Myocyte (in vitro differentiated cells): ENCODE measurements at regions not wholly inside any gene's neighbourhood (a gene's known extent, or its start where the extent isn't known, plus 50 kb on each side); places are given as distances from the start of the nearest gene placed in this dataset.

Experiments
- DNase-seq: peaks from one replicate; pipeline ENCODE4 v3.0.0-alpha.2; 2012; ENCODE audit warnings: low read depth

DNA sequence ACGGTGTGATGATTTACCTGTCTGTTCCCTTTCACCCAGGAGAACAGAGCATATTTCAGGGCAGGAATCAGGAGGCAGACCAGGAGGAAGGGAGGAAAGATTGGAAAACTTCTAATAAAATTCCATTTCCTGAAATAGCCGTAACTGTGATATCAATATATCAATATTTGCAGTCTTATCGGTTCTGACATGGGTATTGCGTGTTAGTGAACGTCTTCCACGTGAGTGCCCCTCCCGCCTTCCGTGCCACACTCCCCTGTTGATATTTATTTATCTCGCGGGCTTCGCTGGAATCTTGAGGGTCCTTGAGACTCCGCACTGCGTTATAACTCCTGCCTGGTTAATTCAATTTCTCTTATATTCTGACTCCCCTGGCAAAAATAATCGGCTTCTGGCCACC is 1160.4 kb downstream of the BRD1 start:
- no peak for DNase-seq

DNA sequence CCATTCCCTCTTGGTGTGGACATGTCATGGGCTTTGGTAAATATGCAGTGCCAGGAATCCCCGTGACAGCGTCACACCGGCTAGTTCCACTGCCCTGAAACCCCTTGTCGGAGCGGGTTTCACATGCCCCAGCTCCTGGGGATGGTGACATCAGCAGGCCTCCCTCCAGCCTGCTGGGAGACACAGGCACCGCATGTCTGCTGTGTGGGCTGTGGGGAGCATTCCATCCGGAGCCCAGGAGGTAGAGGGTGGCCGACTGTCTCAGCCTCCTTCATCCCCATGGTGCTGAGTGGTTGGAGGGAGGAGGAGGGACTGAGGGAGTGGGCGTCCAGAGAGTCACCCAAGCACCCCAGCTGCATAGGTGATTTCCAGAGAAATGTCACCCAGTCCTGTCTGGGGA is 1161.1 kb downstream of the BRD1 start:
- DNase-seq: no peak

DNA sequence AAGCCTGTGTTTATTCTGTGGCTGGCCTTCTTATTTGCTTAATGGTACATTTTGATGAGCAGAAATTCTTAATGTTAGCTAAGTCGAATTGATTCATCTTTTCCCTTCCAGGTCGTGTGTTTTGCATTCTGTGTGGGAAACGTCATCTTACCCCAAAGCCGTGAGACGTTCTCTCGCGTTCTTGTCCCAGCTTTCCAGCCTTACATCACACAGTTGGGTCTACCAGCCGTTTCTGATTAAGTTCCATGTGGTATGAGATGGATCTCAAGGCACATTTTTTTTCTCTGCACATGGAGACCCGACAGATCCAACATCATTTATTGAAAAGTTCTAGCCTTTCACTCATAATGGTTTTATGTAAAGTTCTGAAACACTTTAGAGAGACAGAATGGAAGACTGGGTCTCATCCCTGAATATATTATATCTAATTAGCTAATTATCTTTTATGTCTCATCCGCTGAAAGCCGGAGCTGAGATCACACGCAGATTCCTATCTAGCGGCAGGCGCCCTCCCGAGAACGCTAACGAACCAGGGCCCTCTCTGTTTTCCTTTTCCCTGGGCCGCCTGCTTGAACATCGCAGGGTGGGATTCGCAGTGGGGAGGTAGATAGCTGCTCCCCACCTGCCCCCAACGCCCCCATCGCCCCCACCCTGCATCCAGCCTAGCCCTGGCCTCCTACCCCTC is 1162.2 kb downstream of the BRD1 start:
- no peak for DNase-seq

DNA sequence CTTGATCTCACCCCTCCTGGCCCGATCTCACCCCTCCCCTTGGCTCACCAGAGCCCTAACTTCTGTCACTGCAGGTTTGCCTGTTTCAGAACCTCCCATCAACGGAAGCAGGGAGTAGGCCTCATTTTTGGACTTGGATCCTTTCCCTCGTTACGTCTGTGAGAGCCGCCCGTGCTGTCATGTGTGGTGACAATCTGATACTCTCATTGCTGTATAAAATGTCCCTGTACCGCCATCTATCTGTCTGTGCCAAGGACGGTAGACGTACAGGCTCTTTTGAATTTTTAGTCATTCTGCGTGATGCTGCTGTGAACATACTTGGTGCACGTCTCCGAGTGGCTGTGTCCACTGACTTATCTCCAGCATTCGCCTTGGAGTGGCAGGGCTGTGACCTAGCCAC is 1163.1 kb downstream of the BRD1 start:
- no peak for DNase-seq

DNA sequence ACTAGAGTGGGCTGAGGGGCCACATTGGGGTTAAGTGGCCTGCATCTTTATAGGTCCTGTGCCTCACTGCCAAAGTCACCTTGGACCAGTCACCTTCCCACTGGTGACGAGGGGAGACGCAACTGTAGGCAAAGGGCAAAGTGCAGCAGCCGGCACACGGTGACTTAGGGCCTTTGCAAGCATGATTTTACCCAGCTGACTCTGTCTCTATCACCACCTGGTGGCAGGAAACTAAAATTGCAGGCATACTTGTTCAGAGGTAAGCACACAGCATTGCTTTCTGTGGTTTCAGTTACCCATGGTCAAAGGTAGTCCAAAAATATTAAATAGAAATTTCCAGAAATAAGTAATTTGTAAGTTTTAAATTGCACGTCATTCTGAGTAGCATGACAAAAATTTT is 1164.4 kb downstream of the BRD1 start:
- no peak for DNase-seq

DNA sequence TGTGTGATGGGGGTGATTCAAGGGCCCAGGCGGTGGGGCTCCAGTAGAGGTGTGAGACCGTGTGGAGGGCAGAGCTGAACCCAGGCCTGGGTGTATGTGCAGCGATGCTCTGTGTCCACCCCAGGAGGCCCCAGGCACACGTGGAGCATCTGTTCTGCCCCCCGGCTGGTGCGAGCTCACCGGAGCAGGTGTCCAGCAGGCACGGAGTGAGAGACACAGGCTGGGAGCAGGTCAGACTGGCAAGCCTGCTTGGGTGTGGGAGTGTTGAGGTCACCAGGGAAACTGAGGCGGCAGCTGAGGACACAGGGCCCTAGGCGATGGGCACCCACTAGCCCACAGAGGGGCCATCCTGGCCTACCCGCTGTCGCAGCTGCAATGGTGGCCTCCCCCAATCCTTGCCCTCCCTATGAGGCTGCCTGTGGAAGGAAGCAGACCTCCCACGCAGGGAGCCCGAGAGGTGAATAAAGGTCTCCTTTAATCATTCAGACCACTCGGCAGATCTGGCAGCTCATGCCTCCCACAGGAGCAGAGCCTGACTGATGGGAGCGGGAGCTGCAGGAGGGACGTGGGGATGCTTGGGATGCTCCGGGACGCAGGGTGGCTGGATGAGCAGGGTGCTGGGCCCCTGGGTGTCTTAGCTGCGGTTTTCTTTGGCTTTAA is 1165.1 kb downstream of the BRD1 start:
- no peak for DNase-seq

DNA sequence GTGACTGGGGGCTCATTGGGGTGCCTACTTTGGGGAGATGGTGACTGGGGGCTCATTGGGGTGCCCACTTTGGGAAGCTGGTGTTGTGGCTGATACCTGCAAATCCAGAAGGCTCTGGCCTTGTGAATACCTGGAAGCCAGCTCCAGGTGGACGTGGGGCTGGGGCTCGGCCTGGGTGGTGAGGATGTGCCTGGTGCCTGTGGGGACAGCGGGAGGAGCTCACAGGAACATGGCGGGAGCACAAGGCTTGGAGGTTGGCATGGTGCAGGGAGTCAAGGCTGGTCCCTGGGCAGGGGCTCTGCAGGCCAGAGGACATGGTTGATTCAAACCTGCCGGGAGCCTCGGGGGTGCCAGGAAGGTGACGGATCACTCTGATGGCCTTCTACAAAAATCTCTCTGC is 1165.7 kb downstream of the BRD1 start:
- DNase-seq: no peak

DNA sequence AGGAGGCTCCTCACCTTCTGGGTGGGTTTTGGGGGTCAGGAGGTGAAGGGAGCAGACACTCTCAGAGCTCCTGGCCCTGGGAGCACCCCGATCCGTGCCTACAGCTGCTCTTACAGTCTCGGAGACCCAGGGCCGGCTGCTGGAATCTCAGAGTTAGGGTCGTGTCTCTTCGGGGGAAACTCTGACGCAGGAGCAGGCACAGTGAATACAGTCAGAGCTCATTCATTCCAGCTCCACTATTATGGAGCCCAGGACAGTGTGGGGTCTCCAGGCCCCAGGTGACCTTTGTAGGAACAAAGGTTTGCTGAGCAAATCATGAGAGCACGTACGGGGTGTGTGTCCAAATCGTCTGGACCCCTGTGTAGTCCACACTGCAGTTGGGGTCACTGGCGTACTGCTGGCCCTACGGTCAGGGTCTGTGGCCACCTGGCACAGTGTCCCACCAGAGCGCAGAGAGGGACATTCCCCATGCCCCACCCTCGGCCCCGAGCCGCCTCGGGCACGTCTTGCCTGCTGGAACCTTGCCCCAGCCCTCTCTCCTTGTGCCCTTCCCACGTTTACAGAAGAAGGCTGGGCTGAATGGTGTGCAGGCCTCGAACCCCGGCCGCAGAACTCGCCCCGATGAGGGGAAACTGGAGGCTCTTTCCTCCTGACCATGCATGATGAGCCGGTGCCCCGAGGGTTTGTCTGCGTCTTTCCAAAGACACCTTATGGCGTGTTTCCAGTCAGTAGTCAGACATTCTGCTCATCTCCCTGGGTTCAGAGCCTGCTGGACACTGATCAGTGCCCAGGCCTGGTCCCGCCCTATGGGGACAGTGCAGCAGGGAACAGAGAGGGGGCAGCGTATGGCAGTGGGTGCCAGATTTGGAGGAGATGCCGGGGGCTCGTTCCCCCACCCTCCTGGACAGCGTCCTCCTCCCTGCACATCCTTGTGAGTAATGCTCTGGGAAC is 1166.6 kb downstream of the BRD1 start:
- no peak for DNase-seq

DNA sequence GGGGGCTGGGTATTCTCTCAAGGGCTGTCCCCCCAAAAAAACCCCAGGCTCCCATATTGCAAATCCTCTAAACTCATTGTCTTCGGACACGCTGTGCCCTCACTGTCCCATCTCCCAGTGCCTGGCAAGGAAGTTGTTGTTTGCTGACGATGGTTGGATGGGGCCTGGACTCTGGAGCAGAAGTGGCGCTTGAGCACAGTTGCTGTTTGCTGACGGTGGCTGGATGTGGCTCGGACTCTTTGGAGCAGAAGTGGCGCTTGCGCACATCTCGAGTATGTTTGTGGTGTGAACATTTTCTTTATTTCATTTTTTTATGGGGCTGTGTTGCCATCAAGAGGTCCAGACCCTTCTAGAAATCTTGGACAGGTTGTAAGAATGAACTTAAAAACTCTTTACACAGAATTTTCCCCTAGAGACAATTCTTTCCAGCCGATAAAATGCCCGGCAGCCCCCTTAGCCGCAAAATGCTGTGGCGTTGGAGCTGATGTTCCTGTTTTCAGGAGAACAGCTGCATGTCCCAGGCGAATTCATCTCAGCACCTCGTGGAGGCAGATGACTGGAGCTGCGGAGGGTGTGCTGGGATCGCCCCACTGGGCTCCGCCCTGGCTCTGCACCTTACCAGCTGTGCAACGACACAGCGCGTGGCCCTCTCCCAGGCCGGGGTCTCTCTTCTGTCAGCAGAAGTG is 1167.4 kb downstream of the BRD1 start:
- no peak for DNase-seq

DNA sequence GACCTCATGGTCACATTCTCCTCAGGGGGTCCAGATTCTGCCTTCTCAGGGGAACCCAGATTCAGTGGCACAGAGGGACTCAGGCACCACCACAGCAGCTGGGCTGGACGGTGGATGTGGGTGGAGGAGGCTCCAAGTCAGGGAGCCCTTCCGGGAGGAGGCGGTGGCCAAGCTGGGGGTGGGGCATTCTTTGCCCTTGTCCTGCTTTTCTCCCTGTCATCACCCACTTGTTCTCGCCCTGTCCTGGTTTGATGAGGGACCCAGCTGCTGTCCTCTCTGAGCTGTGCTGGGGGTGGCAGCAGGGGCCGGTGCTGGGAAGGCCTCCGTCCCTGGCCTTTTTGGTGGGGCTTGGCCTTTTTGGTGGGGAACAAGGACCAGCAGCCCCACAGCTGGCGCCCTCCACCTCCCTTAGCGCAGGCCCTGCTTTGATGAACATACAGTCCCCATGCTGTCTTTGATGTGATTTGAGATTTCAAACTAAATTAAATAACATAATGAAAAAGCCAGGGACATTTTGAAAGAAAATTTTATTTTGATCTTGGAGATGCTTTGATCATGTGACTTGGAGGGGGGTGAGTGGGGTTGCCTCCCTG is 1168.2 kb downstream of the BRD1 start:
- no peak for DNase-seq

DNA sequence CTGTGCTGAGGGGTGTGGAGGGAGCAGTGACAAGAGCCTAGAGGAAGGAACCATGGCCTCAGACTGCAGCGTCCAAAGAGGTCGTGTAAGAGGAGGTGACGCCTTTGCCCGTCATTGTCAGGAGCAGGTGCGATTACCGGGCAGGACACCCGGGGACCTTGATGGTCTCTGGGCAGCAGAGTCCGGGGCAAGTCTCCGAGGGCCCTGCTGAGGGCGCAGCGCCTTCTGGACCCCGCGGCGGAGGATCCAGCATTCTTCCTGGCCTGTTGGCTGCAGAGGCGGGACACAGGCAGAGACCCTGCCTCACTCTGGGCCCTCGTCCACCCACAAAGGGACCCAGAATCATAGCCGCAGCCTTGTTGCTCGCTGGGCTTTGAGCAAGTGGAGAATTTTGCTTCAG is 1168.8 kb downstream of the BRD1 start:
- no peak for DNase-seq

DNA sequence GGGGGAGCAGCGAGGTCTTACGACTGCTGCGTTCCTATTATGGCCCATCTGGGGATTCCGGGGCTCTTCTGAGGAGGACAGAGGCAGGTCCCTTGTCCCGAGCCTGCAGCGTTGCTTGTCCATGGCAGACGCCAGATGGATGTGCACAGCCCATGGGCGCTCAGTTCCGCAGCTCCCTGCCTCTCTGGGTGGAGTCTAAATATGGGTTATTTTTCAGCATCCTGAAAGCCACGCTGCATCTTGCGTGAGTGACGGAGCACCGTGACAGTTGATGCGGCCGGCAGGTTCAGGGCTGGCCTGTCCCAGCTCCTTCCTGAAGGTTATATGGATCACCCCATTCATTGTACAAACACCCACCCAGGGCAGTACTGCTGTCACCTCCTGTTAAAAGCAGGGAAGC is 1169.4 kb downstream of the BRD1 start:
- DNase-seq: no peak

DNA sequence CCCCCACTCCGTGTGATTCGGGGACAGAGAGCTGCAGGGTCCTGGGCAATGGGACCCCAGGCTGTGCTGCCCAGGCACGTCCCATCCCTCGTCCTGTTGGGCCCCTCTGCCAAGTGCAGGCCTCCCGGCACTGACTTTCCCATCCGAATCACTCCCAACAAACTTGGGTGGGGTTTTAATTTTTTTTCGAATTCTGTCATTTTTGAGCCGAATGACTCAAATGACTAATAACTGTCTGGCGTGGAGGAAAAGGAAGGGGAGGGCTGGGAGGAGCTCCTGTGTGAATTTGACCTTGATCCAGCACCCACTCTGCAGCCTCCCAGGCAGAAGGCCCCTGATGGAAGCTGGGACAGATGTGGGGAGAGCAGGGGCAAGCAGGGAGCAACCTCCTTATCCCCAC is 1173.2 kb downstream of the BRD1 start:
- DNase-seq: no peak

DNA sequence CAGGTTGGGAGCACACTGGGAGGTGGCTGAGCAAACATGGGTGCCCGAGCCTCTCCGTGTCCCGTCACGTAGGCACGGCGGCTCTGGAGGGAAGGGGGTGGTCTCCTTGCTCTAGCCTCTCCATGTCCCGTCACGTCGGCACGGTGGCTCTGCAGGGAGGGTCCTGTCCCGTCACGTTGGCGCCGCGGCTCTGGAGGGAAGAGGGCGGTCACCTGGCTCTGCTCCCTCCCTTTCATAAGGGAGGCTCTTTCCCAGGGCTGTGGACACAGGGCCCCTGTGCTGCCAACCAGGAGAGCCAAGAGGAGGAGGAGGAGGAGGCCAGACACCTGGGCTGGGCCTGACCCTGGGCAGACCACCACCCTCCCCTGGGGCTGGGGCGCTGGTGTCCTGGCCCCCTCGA is 1173.7 kb downstream of the BRD1 start:
- no peak for DNase-seq

DNA sequence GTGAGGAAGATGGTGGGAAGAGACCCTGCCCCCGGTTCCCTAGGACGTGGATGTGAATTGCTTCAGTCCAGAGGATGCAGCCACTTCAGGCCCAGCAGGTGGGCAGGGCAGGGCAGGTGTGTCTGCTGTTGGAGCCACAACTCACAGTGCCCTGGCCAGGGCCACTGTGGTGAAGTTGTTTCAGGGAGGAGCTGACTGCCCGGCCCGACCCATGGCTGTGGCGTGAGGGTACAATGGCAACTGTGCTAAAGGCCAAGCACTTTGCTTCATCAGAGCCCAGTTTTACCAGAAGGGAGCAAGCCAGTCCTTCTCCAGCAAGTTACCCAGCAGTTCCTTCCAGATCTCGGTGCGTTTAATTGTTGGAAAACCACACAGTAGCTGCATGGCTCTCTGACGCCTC is 1174.4 kb downstream of the BRD1 start:
- no peak for DNase-seq

DNA sequence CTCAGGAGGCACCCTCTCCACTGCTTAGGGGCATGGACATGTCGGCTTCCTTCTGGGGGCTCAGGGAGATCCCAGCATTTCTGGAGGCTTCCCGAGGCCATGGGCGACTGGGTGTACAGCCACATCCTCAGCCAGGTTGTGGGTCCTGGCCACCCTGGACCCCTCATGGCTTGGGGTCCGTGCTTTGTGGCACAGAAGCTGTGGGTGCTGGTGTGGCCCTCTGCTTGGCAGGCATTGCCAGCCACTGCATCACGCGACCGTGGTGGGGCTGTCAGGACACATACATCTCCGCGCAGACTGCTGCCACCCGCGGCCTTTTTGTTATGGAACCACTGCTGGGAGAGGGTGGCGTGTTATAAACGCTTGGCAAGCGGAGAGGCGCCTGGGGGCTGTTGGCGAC is 1174.9 kb downstream of the BRD1 start:
- DNase-seq: no peak

DNA sequence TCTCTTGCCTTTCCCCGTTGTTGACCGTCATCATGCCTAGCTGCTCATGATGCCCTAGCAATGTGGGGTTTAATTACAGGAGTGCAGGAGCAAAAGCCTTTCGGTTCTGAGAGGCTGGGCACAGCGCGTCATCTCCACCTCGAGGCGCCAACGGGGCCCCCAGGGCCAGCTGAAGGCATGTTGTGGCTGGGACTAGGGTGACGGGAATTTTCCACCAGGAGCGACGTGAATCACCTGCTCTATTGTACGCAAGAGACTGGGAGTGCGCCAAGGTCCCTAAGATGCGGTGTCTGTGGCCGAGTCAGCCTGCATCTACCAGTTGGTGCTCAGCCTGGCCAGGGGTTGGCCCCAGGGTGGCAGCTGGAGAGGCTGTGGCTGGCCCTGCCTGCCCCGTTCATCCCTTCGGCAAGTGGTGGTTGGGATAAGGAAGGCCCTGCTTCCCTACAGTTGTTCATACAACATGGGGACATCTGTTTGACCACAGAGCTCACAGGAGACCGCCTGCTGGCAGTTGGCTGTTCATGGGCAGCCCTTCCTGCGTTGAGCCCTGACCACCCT is 1175.6 kb downstream of the BRD1 start:
- DNase-seq: no peak

DNA sequence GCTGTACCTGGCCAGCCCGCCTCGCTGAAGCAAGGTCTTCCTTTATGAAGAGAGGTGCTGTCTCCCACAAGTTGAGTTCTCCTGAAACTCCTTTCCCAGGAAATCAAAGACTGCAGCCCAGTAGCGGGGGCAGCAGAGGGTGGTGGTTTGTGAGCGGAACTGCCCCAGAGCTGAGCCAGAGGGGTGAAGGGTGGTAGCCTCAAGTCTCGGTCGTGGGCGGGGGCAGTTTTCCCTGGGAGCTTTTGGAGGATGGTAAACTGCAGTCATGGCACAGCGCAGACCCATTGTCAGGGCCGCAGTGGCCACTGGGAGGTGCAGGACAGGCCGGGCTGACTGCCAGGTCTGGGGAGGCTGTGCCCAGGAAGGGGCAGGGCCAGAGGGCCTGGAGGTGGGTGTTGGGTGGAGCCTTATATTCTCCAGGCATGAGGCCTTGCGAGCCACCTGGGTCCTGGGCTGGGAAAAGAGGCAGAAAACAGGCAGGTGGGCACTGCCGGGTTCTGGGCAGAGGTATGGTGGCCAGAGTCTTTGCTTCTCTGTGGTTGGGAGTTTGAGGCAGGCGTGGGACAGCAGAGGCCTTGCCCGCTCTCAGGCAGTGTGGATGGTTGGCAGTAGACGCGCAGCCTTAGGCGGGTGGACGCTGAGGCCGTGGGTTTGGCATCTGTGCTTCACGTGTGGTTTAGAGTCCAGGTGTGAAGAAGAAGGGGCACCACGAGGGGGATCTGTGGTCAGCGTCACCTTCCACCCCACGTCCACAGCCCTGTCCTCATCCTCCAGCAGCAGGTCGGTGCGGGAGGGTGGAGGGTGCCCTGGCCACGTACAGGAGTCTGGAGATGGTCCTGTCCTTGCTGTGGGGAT is 1176.4 kb downstream of the BRD1 start:
- DNase-seq: no peak

DNA sequence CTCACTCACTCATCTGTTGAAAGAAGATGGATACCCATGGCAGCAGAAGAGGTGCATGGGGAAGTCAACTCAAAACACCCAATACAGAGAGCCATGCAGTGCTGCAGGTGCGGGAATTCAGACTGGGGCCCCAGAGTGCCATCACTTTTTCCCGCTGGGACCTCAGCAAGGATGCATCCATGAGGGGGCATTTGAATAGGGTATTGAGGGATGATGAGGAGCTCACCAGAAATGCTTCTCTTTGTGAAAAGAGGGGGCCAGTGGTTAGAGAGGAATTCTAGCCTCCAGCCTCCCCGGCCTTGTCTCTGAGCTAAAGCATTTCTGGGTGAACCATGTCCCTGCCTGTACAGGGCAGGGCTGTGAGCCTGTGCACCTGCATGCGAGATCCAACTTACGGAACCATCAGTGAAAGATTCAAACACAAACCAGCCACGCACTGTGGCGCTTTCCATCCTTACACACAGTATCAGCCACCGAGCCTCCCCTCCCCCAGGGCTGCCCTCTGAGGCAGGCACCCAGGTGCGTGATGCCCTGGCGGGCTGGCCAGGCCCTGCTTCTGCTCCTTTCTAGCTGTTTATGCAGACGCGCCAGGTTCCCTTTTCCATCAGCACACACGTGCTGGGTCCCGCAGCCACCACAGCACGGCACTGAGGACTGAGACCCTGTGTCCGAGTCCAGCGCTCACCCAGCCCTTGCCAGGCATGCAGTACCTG is 1177.2 kb downstream of the BRD1 start:
- DNase-seq: no peak
